ENCODE measurements at regions not wholly inside any gene's neighbourhood (a gene's known extent, or its start where the extent isn't known, plus 50 kb on each side); places are given as distances from the start of the nearest gene placed in this dataset.

GRCh38 chr18:47595831-47596501, 334.5 kb downstream of the SMAD2 start:
- no peak for DNase-seq (ENCODE audit: low spot score)

DNA sequence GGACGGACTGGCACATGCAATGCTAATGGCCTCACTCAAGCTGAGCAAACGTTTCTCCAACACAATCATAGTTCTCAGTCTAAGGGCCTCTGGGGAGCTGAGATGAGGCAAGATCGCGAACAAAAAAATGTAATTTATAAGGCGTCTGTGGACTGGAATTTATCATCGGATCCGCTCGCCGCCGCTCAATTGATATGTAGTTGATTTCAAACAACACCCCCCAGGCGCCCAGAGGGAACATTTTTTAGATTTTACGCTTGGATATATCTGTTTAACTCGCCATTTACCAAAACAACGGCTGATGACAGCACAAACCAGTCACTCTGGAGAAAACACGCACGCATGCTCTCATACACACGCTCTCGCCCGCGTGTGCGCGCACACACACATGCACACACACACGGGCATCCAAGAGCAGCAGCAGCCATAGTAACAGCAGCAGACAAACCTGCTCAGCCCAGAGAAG, 335.8 kb downstream of the SMAD2 start:
- DNase-seq (ENCODE audit: low spot score), result no peak

DNA sequence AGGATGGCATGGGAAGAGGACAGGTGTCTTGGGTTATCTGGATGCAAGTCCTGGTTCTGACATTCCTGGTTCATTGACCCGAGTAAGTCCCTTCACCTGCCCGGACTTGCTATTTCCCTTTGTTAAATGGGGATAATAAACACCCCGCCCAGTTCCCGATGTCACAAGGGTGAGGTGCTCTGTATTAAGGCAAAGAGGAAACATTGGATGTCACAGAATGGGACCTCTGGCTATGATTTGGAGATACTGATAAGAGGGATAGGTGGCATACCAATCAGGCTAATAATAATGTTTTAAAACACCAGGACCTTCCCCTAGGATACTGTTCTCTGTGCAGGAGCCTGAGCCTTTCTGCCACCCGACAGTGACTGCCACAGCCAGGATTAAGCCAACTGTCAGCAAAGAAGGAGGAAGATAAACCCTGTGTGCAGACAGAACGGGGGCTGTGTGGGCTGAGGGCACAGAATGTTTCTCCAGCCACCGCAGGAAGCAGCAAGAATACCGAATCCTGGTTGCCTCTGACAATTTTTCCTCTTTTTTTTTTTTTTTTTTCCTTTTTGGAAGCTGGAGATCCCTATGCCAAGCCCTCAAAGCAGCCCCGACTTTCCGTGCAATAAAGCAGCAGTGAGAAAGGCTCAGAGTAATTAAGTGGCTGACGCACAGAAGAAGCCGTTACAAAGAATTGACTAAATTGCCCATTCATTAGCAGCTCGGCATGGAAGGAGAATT, 336.6 kb downstream of the SMAD2 start:
- no peak for DNase-seq (ENCODE audit: low spot score)

DNA sequence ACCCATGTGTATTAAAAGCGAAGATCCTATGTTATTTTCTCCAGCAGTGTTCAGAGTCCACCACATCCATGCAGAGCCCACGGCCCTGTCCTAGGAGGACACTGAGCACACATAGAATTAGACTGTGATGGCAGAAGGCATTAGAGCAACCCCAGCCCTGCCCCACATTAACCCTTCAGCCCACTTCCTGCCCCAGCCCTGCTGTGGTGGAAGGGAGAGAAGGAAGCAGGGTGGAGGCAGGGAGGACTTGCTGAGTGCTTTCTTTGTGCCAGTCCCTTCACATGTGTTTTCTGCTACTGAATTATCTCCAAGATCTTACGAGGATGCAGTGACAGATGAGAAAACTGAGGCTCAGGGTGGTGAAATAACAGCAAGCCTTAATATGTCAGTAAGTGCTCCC, 339.0 kb downstream of the SMAD2 start:
- no peak for DNase-seq (ENCODE audit: low spot score)

- no peak for DNase-seq (ENCODE audit: low spot score)
Measured at GRCh38 chr18:47587587-47587986, 336.1 kb upstream of the SKOR2 start.

DNA sequence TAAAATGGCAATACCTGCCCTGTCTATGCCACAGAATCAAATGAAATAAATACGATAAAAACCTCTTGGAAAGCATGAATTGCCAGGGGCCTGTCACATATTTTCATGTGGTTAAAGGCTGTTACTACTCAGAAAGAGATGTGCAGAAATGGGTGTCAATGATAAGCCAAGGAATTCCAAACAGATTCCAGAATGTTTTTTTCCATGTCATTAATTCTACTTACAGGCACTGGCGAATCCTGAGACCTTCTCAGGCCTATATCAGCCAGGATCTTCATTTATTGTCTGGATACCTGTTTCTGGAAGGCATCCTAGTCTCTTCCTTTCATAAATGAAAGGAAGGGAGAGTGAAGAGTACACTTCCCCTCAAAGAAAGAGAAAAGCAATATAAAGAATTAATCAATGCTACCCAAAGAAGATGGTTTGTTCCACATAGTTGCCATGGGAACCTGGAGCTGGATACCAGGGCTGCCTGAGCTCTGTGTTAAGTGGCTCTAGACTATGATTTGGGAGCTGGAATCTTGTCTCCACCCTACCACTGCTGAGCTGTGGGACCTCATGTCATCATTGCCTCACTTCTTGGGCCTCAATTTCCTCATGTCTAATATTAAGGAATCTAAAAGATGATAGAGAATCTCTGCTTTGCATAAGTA, 335.1 kb upstream of the SKOR2 start:
- DNase-seq (ENCODE audit: low spot score), result no peak

- no peak for DNase-seq (ENCODE audit: low spot score)
Measured at GRCh38 chr18:47585914-47586313, 334.5 kb upstream of the SKOR2 start.

DNA sequence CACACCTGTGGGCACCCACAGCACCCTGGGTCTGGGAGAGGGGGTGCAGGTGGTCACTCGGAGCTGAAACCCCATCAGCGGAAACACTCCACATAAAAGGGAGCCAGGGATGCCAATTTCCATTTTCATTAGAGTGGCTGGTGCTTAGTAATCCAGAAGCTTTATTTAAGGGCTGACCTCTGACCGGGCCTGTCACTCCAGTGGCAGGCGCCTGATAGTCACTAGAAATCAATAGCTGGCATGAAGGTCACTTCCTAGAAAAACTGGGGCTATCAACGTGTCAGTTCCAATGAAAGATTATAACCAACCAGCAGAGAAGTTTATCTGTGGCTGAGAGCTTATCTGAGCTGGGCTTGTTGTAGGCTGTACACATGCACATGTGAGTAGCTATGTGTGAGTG, 333.7 kb upstream of the SKOR2 start:
- DNase-seq (ENCODE audit: low spot score), result no peak

DNA sequence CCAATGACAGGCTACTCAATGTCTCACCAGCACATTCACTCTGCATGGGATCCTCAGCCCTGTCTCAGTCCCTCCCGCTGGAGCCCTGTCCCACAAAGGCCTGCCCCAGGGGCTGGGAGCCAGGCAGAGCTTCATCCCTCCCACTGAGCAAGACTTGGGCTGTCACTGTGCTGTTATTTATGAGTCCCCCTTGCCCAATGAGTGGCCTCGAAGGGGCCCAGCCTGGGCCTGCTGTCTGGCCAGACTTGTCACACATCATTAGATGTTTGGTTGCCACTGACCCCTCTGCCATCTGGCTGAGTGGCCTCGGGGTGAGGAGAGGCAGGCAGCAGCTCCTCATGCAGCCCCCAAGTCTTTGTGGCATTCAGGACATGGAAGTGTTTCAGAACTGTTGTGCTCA, 330.6 kb upstream of the SKOR2 start:
- DNase-seq (ENCODE audit: low spot score), result no peak

GRCh38 chr18:47577520-47577919, 326.1 kb upstream of the SKOR2 start:
- DNase-seq (ENCODE audit: low spot score), result no peak

DNA sequence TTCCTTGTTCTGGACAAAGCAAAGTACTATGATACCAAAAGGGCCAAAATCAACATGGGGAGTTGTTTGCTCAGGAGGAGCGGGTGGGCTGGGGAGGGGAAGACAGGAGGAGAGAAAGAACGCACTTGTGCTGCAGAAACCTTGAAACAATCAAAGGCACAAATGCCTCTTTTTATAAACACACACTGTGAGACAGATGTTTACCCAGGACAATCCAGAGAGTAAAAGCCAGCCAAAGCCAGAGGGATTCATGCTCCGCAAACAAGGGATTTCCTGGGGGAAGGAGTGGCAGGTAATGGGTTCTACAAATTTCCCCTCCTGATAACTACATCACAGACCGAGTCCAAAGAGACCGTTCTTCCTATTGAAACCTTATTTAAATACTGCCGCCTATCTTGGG, 323.5 kb upstream of the SKOR2 start:
- DNase-seq (ENCODE audit: low spot score), result no peak

- DNase-seq (ENCODE audit: low spot score), result no peak
Measured at GRCh38 chr18:47571957-47572356, 320.5 kb upstream of the SKOR2 start.

DNA sequence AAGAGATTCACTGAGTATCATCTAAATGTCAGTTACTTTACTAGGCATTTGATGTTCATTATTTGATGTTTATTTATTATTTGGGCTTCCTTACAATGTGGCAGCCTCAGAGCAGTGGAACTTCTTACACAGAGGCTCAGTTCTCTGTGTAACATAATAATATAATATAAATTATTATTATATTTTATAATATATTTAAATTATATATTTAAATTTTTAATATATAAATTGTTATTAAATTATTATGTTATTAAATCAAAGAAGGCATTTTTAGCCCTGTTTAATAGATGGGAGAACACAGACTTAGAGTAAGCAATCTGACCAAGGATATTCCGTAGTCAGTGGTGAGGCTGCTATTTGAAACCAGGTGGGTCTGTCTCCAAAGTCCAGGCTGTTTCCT, 315.3 kb upstream of the SKOR2 start:
- DNase-seq (ENCODE audit: low spot score), result no peak

DNA sequence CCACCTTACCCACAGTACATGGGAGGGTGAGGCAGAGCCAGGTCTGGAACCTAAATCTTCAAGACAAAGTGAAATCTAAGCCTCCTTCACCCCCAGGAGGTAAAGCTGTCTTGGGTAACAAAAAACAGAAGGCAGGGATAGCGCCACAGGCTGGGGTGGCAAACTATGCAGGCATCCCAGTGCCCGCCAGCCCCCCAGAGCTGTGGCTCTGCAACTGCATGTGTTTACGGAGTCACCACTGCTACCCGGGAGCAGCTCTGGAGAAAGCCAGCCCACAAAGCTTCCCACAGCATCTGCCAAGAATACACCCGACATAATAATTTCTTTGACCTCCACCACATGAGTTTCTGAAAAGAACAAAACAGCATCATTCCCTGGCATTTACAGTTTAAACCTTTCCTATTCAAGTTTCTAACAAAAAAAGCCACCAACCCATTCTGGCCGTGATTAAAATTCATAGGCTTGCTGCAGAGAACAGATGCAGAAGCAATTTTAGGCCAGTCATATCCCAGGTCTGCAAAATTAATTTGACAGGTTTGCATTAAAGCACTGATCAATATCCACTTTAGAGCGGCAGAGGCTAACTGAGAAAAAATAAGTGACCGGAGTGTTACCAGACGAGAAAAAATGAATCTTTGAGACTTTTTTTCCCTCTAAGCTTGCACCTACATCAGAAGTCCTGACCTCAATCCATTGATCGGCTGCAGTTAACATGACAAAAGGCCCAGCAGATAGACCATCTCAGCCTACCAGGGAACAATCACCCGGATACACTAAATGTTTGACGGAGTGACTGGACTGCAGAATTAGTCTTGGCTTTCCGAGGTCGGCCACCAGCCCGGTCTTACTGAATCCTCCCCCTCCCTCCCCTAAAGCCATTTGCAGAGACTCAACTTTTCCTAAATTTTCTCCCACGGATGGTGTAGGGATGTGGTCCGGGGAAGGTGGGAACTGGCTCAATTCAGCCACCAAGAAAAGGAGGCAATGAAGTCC, 309.6 kb upstream of the SKOR2 start:
- DNase-seq (ENCODE audit: low spot score), result no peak

GRCh38 chr18:47558110-47558750, 306.8 kb upstream of the SKOR2 start:
- no peak for DNase-seq (ENCODE audit: low spot score)

DNA sequence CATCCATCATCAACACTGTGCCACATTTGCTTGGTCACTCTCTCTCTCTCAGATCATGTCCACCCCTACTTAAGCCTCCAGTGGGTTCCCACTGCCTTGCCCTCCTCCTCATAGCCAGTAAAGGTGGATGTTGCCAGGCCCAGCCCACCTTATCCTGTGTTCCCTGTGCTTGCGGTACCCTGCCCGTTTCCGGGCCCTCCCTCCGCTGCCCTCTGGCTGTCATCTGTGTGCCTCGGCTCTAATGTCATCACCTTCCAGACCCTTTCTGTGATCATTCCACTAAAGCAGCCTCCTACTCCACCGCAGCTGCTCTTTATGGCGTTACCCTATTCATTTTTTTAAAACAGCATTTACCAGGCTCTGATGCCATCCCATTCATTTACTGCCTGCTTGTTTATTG, 305.7 kb upstream of the SKOR2 start:
- no peak for DNase-seq (ENCODE audit: low spot score)

DNA sequence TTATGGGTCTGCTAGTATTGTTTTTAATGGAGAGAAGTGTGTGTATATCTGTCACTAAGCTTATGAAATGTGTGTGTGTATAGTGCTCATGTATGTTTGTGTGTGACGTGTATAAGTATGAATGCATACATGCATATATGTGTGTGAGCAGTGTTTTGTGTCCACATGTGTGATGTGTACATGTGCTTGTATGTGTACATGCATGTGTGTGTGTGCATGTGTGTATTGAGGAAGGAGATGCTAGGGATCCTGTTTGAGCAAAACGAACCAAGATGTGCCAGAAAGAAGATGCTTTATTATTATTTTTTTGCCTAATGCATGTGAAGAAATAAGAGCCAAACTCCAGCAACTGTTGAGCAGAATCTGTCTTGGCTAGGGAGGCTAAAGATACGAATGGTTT, 301.3 kb upstream of the SKOR2 start:
- DNase-seq (ENCODE audit: low spot score), result no peak

DNA sequence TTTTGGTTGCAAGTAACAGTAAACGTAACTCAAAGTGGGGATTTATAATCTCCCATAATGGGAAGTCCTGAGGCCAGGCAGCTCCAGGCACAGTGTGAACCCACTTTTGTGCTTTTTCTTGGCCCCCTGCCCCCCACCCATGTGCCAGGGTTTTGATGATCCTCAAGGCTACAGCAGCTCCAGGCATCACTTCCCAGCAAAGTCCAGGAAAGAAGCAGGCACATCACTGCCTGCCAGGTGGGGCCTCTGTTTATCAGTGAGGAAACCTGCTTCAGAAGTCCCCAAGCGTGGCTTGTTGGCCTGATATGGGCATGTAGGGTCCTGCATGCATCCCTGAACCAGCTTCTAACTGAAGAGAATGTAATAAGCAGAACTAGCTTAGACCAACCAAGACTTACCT, 299.2 kb upstream of the SKOR2 start:
- no peak for DNase-seq (ENCODE audit: low spot score)

DNA sequence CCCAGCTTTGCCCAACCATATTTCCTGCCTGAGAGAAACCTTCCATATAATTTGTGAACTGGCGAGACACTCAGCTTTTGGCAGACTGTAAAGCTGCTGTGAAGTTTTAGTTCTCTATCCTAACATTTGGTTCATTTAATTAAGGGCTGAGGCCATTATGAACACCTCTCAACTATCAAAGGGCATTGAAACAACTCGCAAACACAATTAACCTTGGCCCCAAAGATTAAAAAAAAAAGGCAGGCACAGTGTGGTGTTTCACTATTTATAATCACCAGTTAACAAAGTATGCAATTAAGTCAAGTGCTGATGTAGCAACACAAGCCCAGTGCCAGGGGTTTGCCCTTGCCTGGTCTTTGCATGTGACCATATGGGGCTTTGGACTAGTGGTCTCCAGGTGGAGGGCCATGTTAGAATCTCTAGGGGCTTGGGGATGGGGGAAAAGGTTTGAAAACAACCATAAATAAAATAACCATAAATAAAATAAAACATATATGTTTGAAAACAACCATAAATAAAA, 297.6 kb upstream of the SKOR2 start:
- DNase-seq (ENCODE audit: low spot score), result no peak

DNA sequence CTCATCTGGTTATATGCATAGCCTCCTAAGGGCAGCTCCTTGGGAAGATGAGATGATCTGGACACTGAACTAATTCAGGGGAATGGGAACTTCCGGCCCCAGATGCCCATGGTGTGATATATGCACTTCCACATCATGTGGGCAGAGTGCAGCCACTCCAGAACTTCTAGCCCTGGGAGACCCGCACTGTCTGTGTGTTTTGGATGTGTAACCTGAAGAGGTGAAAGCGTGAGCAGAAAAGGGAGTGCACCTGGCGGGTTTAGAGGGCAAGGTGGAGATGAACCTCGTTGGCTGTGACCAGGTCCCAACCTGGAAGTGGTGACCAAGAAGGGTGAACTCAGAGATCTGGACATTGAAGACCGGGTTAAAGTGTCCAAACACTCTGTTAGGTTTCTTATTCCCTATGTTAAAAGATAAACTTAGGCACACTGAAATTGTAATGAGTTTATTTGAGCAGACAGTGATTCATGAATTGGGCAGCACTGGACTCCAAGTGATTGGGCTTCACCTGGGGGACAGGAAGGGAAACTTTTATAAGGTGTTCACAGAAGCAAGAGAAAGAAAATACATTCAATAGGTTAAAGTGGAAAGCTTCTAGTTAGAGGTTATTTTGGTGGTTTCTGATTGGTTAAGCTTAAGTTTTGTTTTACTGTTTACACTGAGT, 296.2 kb upstream of the SKOR2 start:
- DNase-seq (ENCODE audit: low spot score), result no peak

GRCh38 chr18:47545613-47546012, 294.2 kb upstream of the SKOR2 start:
- no peak for DNase-seq (ENCODE audit: low spot score)
